ENCODE measurements at regions not wholly inside any gene's neighbourhood (a gene's known extent, or its start where the extent isn't known, plus 50 kb on each side); places are given as distances from the start of the nearest gene placed in this dataset.

DNA sequence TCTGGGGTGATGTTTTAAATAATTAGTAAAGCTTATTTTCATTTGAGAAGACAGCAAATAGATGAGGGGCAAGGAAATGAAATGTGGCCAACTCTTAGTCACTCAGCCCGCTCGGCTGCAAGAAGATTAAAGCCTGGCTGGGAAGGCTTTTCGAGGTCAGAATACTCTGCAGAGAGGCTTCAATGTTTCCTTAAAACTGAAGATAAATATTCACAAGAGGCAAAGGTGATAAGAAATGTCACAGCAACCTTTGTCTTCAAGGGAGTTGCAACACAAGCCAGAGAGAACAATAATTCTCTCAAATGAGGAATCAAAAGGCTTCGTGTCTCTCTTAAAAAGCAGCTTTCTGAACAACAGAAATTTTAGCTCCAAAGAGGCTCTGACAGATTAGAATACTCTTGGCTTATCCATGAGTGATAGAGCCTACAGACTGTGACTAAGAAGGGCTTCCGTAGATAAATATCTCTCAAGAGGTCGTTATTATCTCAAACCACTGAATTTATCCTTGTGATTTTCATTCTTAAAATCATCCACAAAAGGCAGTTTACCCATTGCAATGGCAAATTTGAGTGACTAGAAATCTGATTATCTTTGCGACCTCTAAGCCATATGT lies 92.5 kb downstream of the KLF6 start:
- in situ Hi-C loops (cut with HindIII; ENCODE audit: low sequenced_read_pairs) = no loop called here

DNA sequence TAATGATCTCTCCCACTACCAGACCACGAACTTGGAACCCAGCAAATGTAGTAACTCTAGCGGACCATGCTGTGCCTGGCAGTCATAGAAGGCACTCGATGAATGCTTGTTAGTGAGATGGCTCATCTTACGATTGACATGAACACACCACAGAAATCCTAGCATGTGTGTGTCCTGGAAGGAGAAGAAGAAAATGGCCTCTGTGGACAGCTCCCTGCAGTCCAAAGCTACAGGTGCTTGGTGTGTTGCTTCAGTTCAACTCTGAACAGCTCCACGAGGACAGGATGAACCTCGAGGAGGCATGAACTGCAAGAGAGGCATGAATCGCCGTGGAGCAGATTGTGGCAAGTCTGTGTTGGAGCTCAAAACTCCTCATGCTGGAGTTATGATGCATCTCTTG lies 93.5 kb downstream of the KLF6 start:
- in situ Hi-C loops (cut with HindIII; ENCODE audit: low sequenced_read_pairs) = no loop called here

DNA sequence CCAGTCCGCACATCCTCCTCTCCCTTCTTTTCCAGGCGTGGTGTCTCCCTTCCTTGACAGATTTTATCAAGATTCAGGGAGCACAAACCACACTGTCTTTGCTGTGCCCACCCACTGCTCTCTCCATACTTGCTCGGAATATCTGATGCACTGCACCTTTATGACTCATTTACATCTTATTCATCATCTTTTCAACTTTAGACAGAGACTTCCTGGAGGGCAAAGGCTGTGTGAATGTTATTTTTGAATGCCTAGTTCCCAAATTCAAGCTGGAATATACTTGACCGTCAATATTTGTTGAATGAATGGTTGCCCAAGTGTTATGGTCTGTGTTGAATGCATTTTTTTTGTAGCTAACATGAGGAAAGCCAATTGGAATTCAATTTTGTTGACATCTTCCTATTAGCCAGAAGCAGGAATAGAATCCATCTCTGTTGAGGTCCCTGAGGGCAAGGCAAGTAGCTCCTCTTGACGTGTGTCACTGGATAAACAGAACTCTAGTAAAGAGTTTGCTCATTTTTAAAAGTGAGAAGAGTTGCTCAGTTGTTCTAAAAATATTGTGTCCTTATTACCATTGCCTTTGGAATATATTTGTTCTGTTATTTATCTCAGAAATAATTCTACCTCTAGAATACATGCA lies 95.0 kb downstream of the KLF6 start:
- in situ Hi-C loops (cut with HindIII; ENCODE audit: low sequenced_read_pairs) = no loop called here

DNA sequence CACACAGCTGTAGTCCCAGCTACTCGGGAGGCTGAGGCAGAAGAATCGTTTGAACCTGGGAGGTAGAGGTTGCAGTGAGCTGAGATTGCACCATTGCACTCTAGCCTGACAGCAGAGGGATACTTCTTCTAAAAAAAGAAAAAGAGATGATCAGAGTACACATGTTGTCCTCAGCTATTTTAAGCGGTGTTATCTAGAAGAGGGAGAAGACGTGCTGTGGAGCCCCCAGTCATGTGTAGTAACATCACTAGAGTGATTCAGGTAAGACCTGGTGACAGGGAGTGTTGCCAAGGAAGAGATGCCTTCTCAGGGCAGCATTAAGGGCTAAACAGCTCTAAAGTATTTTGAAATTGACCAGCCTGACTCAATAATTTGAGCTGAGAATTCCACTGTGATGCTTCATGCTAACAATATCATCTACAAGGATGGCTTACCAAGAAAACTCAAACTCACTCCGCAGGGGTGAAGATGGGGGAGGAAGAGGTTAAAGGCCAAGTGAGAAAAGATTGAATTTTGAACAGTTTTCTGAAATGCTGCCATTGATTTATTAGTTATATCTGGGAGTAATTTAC lies 97.4 kb downstream of the KLF6 start:
- in situ Hi-C loops (cut with HindIII; ENCODE audit: low sequenced_read_pairs) = no loop called here

DNA sequence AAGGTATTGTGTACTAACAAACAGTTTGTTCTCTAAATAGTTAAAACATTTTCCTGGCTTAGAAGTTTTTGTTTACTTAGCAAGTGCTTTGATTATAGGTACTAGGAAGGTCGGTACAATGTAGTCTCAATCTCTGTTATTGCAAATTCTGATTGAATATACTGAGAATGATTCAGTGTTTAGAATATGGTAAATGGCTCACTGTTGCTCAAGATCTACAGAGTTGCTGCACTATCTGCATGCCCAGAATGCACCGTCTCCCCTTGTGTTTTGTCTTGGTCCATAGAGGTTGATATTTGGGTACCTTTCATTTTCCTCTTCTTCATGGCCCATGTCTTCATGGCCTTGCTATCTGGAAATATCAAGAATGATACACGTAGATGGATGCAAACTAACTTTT lies 99.6 kb downstream of the KLF6 start:
- in situ Hi-C loops (cut with HindIII; ENCODE audit: low sequenced_read_pairs) = no loop called here

DNA sequence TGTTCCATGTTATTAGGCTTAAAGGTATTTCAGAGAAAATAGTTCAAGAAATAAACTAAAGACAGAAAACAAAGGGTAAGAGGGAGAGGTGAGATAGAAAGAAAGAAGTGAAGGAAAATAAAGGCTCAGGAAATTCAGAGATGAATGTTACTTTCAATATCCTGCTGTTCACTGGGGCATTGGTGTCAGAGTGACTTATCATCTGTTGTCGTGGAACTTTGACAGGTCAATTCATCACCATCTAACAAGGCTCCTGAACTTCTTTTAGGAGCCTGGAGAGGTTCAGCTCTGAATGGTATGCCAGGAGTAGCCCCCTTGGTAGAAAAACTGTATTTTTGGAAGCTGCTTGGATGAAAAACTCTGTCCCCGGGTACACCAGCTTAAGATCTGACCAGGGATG lies 100.1 kb downstream of the KLF6 start:
- in situ Hi-C loops (cut with HindIII; ENCODE audit: low sequenced_read_pairs) = no loop called here

DNA sequence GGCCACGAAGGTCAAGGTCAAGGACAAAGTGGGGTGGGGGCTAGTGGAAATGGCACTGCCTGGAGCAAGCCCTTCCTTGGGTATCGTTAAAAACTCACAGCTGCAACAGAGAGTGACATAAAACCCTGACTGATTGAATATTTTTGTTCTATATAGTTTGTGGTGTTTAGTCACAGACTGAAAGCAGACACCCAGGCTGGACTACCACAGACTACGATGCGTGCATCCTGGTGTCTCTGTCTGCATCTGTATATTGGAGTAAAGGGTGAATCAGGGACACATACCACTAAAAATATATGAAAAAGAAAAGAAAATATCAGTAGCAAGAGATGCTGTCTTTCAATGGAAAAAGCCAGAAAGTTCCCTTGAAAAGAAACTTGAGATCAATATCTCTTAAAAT lies 101.4 kb downstream of the KLF6 start:
- in situ Hi-C loops (cut with HindIII; ENCODE audit: low sequenced_read_pairs) = no loop called here

DNA sequence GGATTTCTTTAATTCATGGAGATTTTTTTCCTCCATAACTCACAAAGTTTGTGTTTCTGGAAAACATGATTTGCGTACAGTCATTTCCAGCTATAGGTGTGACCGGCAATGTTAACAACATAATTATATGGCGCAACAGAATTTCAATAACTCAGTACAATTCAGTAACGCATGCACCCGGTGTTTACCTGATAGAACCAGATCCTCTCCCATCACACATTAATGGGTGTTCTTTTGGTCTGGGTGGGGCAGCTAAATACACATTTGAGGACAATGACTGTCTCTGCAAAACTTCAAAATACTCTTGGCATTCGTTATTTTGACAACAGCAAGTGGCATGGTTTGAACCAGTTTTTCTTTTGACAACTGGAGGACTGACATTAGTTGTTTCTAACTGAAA lies 102.3 kb downstream of the KLF6 start:
- in situ Hi-C loops (cut with HindIII; ENCODE audit: low sequenced_read_pairs) = no loop called here

DNA sequence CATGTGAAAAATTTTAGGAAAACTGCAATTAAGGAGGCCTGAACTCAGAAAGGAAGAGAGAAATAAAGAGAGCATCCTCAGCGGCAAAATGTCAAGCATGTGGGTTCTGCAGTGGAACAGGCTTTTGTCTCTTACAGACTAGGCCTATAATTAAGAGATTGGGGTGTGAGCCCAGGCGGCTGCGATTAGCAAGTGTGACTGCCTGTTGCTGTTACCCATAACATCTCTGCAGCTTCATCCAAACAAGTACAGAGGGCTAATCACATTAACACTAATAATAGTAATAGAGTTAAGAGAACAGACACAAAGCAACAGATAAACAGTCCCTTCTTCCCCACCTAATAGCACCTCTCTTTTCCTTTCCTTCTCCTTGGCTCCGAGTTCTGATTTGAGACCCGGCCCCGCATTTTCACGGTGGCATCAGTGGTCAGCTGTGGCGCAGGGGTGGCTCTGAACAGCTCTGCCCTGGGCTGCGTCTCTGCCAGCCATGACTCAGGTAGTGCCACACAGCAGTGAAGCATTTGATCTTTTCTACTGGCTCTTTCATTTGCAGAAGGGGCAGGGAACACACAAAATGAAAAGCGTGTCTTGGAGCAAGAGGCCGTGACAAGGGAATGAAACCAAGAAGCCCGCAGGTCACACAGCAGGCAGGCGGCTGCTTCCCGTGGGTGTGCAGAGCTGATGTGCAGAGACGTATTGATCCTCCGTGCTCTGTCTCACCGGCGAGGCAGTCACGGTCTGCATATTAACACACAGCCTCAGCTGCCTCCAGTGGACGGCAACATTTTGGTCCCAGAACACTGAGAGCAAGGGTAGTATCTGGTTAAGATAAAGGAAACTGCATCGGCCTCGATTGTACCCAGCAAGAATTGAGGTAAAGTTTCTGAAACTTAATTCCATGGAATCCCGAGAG lies 103.1 kb downstream of the KLF6 start:
- in situ Hi-C loops (cut with HindIII; ENCODE audit: low sequenced_read_pairs) = no loop called here

DNA sequence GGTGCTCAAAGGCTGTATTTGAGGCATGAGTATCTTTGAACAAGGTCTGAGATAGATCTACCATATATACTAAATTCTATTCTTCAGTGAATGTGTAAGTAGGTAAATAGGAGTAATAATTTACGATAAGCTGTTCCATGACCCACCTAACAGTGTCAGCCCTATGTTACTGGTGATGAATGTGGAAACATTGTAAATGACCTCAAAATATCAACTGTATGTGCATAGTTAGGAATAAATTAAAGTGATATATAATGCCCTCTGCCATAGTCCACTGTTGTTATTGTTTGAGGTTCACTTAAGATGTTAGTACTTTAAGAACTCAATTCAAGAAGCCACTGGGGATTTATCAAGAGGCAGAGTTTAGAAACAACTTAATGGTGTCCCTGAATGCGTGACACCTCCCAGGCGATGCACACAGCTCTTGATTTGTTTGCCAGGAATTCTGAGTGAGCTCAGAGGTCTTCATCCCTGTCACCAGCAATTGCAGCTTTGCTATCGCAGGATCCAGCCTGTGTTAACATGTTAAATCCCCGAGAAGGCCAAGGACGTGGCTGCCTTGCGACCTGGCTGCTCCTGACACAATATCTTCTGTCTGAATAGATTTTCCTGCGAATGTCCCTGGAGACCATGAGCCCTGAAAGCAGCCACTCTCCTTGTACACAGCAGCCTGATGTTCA lies 104.9 kb downstream of the KLF6 start:
- in situ Hi-C loops (cut with HindIII; ENCODE audit: low sequenced_read_pairs) = no loop called here

DNA sequence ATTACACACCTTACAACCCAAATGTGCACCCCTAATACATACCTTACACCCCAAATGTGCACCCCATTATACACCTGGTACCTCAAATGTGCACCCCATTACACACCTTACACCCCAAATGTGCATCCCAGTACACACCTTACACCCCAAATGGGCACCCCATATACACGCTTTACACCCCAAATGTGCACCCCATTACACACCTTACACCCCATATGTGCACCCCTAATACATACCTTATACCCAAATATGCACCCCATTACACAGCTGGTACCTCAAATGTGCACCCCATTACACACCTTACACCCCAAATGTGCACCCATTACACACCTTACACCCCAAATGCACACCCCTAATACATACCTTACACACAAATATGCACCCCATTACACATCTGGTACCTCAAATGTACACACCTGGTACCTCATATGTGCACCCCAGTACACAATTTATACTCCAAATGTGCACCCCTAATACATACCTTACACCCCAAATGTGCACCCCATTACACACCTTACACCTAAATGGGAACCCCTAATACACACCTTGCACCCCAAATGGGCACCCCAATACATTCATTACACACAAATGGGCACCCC lies 106.3 kb downstream of the KLF6 start:
- in situ Hi-C loops (cut with HindIII; ENCODE audit: low sequenced_read_pairs) = no loop called here

DNA sequence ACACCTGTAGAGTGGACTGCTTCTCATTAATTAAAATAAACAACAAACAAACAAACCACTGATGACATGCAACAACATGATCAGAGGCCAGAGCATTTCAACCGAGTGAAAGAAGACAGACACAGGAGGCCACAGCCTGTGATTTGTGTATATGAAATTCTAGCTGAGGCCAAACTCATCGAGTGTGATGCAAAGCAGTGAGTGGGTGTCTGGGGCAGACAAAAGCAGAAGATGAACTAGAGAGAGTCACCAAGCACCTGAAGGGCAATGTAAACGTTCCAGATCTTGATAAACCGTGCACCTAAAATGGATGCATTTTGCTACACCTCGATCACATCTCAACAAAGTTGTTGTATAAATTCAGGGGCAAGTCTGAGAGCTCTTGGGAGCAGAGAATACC lies 108.4 kb downstream of the KLF6 start:
- in situ Hi-C loops (cut with HindIII; ENCODE audit: low sequenced_read_pairs) = no loop called here

DNA sequence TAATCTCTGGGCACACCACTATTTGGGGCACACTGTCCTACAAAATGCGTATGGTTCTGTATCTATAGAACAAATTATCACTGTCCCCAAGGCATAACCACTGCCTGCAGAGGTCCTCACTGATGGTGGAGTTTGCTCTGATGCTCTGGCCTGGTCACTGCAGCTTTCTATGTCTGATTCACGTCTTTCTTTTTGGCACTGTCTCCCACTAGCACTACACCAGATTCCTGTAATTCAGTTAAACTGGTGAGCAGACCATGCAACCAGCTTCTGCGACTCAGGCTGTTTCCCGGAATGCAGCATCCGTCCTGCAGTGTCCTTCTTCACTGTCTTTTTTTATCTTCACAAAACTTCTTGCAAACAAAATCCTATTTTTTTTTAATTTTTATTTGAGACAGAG lies 112.8 kb downstream of the KLF6 start:
- in situ Hi-C loops (cut with HindIII; ENCODE audit: low sequenced_read_pairs) = no loop called here

DNA sequence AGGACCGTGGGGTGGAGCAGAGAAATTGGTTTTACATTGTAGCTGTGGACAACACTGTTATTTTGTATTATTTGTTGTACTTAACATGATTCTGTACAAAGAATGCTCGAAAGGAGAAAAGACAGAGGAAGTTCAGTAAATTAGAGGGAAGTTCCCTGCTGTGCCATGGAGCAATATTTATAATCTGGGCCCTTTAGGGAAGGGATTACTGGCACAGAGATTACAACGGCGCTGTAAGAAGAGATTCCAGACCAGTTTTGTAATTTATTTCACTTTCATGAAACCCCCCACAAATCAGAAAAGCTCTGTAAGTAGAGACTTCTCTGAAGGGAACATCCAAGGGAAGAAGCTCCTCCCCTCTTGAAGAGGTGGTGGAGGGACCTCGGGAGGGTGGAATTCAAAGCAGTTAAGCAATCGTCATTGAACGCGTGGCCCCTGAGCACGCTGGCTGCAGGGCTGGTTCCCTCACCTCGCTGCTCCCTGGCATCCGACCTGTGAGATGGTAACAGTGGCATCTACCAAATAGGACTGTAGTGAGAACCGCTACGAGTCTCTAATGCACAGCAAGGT lies 113.5 kb downstream of the KLF6 start:
- in situ Hi-C loops (cut with HindIII; ENCODE audit: low sequenced_read_pairs) = no loop called here

DNA sequence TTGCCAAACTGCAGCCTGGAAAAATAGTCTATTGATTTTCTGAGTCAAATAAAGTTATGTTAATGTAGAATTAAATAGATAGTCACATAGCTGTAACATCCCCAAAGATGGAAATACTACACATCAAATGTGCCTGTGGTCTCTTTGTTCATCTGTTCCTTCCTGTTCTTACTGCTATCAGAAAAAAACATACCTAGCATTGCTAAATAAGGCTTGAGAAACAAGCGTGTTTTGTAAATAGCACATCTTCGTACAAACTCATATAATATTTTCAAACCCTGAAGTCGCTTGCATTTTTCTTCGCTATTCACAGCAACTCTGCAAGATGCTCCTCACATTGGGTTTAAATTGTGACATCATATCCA lies 116.1 kb downstream of the KLF6 start:
- in situ Hi-C loops (cut with HindIII; ENCODE audit: low sequenced_read_pairs) = loop anchor here (5.0 kb wide), 1 partner anchor 37 kb away; no protein-coding TSS in a partner anchor

DNA sequence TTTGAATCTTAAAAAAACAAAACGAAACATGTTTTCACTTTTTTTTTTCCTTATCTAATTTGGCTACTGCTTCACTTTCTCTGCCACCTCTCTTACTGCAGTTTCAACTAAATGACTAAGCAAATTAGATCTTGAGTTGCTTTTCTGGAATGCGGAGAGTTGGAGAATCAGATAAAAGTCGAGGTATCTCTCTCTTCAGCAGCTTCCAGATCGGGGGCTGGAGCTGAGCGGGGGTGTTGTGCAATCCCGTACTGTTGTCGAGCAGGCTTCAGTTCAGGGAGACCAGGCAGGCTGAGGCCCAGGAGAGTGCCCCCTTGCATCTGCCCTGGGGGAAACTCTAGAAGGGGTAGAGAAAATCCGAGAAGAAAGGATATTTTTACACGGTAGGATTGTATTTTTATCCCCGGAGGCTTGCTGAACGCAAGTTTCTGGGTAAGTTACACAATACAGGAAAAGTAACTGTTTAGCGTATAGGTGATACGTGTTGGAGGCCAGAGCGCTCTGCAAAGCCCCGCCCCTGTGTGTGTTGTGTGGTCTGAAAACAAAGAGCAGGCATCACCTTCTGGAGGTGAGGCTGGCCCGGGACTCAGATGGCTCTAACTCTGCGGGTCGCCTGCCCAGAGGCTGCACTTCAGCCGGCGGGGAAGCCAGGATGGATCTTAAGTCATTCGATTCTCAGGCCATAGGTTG lies 116.6 kb downstream of the KLF6 start:
- in situ Hi-C loops (cut with HindIII; ENCODE audit: low sequenced_read_pairs) = loop anchor here (5.0 kb wide), 1 partner anchor 36 kb away; no protein-coding TSS in a partner anchor

DNA sequence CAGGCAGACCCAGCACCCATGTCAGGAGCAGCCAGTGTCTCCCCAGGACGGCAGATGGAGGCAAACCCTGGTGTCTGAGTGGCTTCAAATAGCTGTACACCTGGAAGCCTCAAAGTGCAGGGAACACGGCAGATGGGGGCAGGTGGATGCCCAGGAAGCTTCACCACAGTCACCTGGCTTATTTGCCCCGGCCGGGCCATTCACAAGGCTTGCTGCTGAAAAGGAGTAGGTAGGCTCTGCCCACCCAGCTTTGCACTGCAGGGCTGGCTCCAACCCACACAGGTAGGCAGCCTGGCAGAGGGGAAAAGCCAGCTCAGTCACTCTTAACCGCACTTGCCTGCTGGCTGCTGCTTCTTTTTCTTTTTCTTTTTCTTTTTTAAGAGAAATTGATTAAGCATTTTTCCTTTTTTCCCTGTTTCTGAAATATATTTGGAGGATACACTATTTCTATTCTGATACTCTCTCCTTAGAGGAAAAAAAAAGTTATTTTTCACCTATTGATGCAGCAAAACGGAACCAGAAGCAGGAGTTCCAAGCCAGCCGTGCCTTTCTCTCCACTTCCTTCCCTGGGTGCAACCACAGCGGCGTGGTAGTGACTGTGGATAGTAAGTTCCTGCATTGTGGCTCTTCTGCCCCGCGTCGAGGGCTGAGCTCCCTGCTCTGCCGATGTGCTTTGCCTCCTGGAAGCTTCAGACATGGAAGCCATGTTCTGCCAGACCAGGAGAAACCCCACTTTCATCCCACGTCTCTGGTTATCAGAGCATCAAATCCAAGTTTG lies 118.3 kb downstream of the KLF6 start:
- in situ Hi-C loops (cut with HindIII; ENCODE audit: low sequenced_read_pairs) = loop anchor here (5.0 kb wide), 1 partner anchor 34 kb away; no protein-coding TSS in a partner anchor

DNA sequence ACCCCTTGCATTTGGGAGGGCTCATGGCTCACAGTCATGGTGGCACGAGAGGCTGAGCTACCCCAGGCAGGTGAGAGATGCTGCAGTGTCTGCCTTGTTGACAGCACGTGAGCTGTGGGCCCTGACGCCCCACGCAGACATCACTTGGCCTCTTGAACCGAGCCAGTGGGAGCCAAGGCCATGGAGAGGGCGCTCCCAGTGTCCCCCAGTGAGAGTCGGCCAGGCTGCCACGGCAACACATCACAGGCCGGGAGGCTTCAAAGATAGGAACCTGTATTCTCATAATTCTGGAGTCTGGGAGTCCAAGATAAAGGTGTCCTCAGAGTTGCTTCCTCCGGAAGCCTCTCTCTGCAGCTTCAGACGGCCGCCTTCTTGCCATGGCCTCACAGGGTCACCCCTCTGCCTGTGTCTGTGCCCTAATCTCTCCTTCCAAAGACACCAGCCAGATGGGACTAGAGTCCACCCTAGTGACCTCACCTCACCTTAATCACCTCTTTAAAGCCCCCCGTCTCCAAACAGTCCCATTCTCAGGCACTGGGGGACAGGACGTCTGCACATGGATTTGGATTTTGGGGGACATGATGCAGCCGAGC lies 119.6 kb downstream of the KLF6 start:
- in situ Hi-C loops (cut with HindIII; ENCODE audit: low sequenced_read_pairs) = loop anchor here (5.0 kb wide), 1 partner anchor 33 kb away; no protein-coding TSS in a partner anchor

Measured in endothelial cell of hepatic sinusoid (primary cell).